ENCODE measurements at regions not wholly inside any gene's neighbourhood (a gene's known extent, or its start where the extent isn't known, plus 50 kb on each side); places are given as distances from the start of the nearest gene placed in this dataset.

DNA sequence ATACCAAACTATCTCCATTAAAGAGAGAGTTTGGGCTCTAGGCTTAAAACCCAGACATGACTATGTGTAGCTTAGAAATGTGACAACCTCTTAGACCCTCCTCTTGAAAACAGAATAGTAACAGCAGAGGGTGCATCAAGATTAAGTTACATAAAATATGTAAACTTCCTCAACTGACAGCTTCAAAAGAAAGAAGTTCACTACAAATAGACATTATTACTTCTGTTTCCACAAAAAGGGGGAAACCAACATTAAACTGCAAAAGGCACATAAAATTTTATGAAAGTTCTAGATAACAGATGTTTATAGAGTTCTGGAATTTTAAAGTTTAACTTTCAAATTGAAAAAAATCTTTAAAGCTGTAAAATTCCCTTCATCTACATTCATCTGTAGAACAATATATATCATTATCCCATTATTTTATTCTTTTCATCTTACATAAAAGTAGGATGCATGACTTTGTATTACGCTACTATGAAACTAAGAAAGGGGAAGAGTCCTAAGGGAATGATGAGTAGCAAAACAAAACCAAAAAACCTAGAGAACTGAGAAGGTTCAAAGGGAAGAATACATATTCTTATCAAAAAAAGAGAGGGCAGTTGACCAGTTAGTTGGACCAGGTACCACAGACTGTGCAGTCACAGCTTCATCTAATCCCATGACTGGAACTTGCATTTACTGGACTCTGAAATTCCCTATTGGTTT lies 177.0 kb downstream of the SIPA1L2 start:
- TF ChIP-seq CTCF (IDR thresholded peaks at IDR 0.05): no peak

- no peak for TF ChIP-seq CTCF (IDR thresholded peaks at IDR 0.05)
Observed at GRCh38 chr1:232452117-232452516, 177.8 kb downstream of the SIPA1L2 start.

DNA sequence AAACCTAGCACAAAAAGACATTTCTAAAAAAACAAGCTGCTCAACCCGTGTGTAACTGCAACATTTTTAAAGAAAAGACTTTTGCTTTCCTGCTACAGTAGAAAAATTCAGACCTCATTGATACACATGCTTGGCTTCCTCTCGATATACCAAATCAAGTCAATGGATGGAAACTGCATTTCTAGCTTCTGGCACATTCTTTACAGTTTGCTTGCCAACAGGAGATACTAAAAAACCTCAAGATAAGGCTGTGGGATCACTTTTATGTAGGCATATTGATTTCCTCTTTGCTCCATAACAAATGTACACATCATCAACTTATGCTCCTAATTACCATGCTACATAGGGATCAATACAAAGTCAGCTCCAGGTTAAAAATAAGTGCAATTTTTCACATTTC lies 178.4 kb downstream of the SIPA1L2 start:
- TF ChIP-seq CTCF (IDR thresholded peaks at IDR 0.05): no peak

DNA sequence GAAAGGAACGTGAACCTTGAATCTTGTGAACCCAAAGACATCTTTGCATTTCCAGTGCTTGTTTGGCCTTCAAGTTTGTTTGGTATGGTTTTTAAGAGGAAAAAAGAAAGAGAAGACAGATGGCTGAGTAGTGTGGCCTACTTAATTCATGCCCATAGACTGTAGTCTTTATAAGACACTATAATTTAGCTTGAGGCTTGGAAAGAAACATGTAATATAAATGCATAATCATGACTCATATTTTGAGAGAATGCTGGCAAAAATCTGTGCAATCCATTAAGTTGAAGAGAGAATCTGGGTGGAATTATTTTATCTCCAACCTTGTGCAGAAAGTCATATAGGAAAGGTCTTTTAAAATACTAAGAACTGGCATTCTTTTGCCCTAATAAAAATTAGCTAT lies 179.3 kb downstream of the SIPA1L2 start:
- no peak for TF ChIP-seq CTCF (IDR thresholded peaks at IDR 0.05)

- no peak for TF ChIP-seq CTCF (IDR thresholded peaks at IDR 0.05)
Observed at GRCh38 chr1:232447125-232447524, 182.8 kb downstream of the SIPA1L2 start.

DNA sequence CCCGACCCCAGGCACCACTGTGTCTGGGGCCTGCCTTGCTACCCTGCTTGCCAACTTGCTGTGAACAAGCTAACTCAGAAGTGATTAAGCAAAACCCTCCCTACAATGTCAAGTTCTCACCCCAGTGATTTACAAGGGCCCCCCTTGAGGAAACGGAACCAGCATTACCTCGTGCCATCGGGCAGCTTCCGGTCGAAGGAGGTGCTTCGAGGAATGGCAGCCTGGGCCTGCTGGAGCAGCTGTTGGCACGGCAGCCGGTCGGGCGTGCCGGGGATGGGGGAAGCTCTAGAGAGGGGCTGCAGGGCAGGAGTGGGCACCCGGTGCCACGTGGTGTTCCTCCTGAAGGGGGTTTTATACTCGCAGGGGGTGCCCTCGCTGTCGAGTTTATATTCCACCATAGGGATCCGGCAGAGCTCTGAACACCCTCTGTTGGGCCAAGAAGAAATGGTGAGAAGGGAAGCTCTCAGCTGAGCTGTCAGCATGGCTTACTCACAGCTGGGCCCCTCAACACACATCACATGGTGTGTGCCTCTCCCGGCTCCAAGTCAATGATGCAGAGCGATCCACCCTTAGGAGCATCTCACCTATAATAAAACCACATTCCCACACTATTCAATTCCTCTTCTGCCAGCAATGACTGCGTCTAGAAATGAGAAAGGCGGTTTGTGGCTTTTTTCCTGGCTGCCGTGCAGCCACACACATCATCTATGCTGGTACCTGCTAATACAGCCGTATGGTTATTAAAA lies 184.4 kb downstream of the SIPA1L2 start:
- TF ChIP-seq CTCF (IDR thresholded peaks at IDR 0.05): no peak

- no peak for TF ChIP-seq CTCF (IDR thresholded peaks at IDR 0.05)
Observed at GRCh38 chr1:232443372-232443771, 186.6 kb downstream of the SIPA1L2 start.

Measured in LNCAP (cell line).